T-helper 1 cell treated with Interleukin-12 subunit alpha and Interleukin-12 subunit beta and Interleukin-4 antibody, amounts not matched to agents 30 μg/mL and 1 μg/mL, for 36 hours (primary cell): ENCODE measurements at regions not wholly inside any gene's neighbourhood (a gene's known extent, or its start where the extent isn't known, plus 50 kb on each side); places are given as distances from the start of the nearest gene placed in this dataset.

Experiments
- H3K27ac Mint-ChIP-seq: one replicate; pipeline ENCODE4 v1.8.0; 2021; ENCODE audit warnings: mild to moderate bottlenecking, mixed read lengths
- H3K27me3 Mint-ChIP-seq: one replicate; pipeline ENCODE4 v1.8.0; 2021; ENCODE audit warnings: low read depth, mixed read lengths
- H3K36me3 Mint-ChIP-seq: one replicate; pipeline ENCODE4 v1.8.0; 2021; ENCODE audit warnings: low read depth, mixed read lengths
- H3K4me1 Mint-ChIP-seq: one replicate; pipeline ENCODE4 v1.8.0; 2021; ENCODE audit warnings: low read depth, mixed read lengths
- H3K4me3 Mint-ChIP-seq: one replicate; pipeline ENCODE4 v1.8.0; 2021; ENCODE audit warnings: mild to moderate bottlenecking, moderate library complexity, mixed read lengths
- H3K9me3 Mint-ChIP-seq: one replicate; pipeline ENCODE4 v1.8.0; 2021; ENCODE audit warnings: mixed read lengths

GRCh38 chr7:25860275-25861163 lies 291.5 kb upstream of the NFE2L3 start:
- Mint-ChIP-seq H3K27ac (peak overlapping the region; percentile 88), H3K36me3 (peaks cover 5% of the 10 kb centered on the region), H3K9me3 (no peaks in the 10 kb centered on the region), H3K4me1 (peaks cover 36% of the 10 kb centered on the region), H3K27me3 (peaks cover 58% of the 10 kb centered on the region), H3K4me3 (peak overlapping the region; percentile 69)

GRCh38 chr7:25861164-25861496 lies 290.9 kb upstream of the NFE2L3 start:
- H3K27me3 Mint-ChIP-seq: peaks cover 64% of the 10 kb centered on the region
- peaks cover 5% of the 10 kb centered on the region for H3K36me3 Mint-ChIP-seq
- H3K27ac Mint-ChIP-seq: peak overlapping the region; percentile 85
- H3K4me1 Mint-ChIP-seq: peaks cover 34% of the 10 kb centered on the region
- peak overlapping the region; percentile 71 for H3K4me3 Mint-ChIP-seq
- H3K9me3 Mint-ChIP-seq: no peaks in the 10 kb centered on the region

- H3K36me3 Mint-ChIP-seq: peaks cover 5% of the 10 kb centered on the region
- H3K27me3 Mint-ChIP-seq: peaks cover 70% of the 10 kb centered on the region
- H3K4me3 Mint-ChIP-seq: peak overlapping the region; percentile 71
- H3K9me3 Mint-ChIP-seq: no peaks in the 10 kb centered on the region
- H3K27ac Mint-ChIP-seq: peak overlapping the region; percentile 85
- peaks cover 34% of the 10 kb centered on the region for H3K4me1 Mint-ChIP-seq
Observed at GRCh38 chr7:25861601-25862260, 290.3 kb upstream of the NFE2L3 start.

GRCh38 chr7:25862261-25863004 lies 289.6 kb upstream of the NFE2L3 start:
- Mint-ChIP-seq H3K36me3 (peaks cover 5% of the 10 kb centered on the region), H3K27ac (peak overlapping the region; percentile 85), H3K27me3 (peaks cover 75% of the 10 kb centered on the region), H3K9me3 (no peaks in the 10 kb centered on the region), H3K4me3 (peak overlapping the region; percentile 79), H3K4me1 (peaks cover 34% of the 10 kb centered on the region)

GRCh38 chr7:25863005-25863728 lies 288.8 kb upstream of the NFE2L3 start:
- H3K4me1 Mint-ChIP-seq: peaks cover 34% of the 10 kb centered on the region
- H3K9me3 Mint-ChIP-seq: no peaks in the 10 kb centered on the region
- H3K36me3 Mint-ChIP-seq: peaks cover 5% of the 10 kb centered on the region
- H3K27me3 Mint-ChIP-seq: peaks cover 81% of the 10 kb centered on the region
- H3K4me3 Mint-ChIP-seq: peak overlapping the region; percentile 79
- H3K27ac Mint-ChIP-seq: peak overlapping the region; percentile 31

GRCh38 chr7:25863729-25864110 lies 288.3 kb upstream of the NFE2L3 start:
- peaks cover 86% of the 10 kb centered on the region for H3K27me3 Mint-ChIP-seq
- H3K4me3 Mint-ChIP-seq: peak overlapping the region; percentile 21
- H3K9me3 Mint-ChIP-seq: no peaks in the 10 kb centered on the region
- peaks cover 5% of the 10 kb centered on the region for H3K36me3 Mint-ChIP-seq
- H3K27ac Mint-ChIP-seq: peak overlapping the region; percentile 49
- H3K4me1 Mint-ChIP-seq: peaks cover 34% of the 10 kb centered on the region

- no peaks in the 10 kb centered on the region for H3K9me3 Mint-ChIP-seq
- no peak overlapping the region for H3K27ac Mint-ChIP-seq
- H3K4me3 Mint-ChIP-seq: no peak overlapping the region
- H3K36me3 Mint-ChIP-seq: peaks cover 5% of the 10 kb centered on the region
- peaks cover 30% of the 10 kb centered on the region for H3K4me1 Mint-ChIP-seq
- H3K27me3 Mint-ChIP-seq: peaks cover 86% of the 10 kb centered on the region
Observed at GRCh38 chr7:25864511-25864910, 287.5 kb upstream of the NFE2L3 start.

GRCh38 chr7:25864943-25865751 lies 286.9 kb upstream of the NFE2L3 start:
- Mint-ChIP-seq H3K9me3 (no peaks in the 10 kb centered on the region), H3K27me3 (peaks cover 86% of the 10 kb centered on the region), H3K36me3 (peaks cover 3% of the 10 kb centered on the region), H3K4me1 (peaks cover 23% of the 10 kb centered on the region), H3K27ac (no peak overlapping the region), H3K4me3 (no peak overlapping the region)

GRCh38 chr7:25868509-25868908 lies 283.5 kb upstream of the NFE2L3 start:
- H3K27me3 Mint-ChIP-seq: peaks cover 77% of the 10 kb centered on the region
- peaks cover 2% of the 10 kb centered on the region for H3K4me1 Mint-ChIP-seq
- no peak overlapping the region for H3K27ac Mint-ChIP-seq
- H3K36me3 Mint-ChIP-seq: no peaks in the 10 kb centered on the region
- no peaks in the 10 kb centered on the region for H3K9me3 Mint-ChIP-seq
- H3K4me3 Mint-ChIP-seq: no peak overlapping the region

GRCh38 chr7:25870574-25870973 lies 281.4 kb upstream of the NFE2L3 start:
- no peak overlapping the region for H3K4me3 Mint-ChIP-seq
- no peak overlapping the region for H3K27ac Mint-ChIP-seq
- H3K27me3 Mint-ChIP-seq: peaks cover 70% of the 10 kb centered on the region
- H3K36me3 Mint-ChIP-seq: no peaks in the 10 kb centered on the region
- no peaks in the 10 kb centered on the region for H3K9me3 Mint-ChIP-seq
- no peaks in the 10 kb centered on the region for H3K4me1 Mint-ChIP-seq

GRCh38 chr7:25876092-25876491 lies 275.9 kb upstream of the NFE2L3 start:
- Mint-ChIP-seq H3K4me3 (no peak overlapping the region), H3K36me3 (no peaks in the 10 kb centered on the region), H3K9me3 (no peaks in the 10 kb centered on the region), H3K27ac (no peak overlapping the region), H3K27me3 (peaks cover 57% of the 10 kb centered on the region), H3K4me1 (no peaks in the 10 kb centered on the region)

- Mint-ChIP-seq H3K4me3 (no peak overlapping the region), H3K27me3 (peaks cover 53% of the 10 kb centered on the region), H3K27ac (no peak overlapping the region), H3K4me1 (no peaks in the 10 kb centered on the region), H3K9me3 (no peaks in the 10 kb centered on the region), H3K36me3 (no peaks in the 10 kb centered on the region)
Observed at GRCh38 chr7:25877802-25878789, 273.9 kb upstream of the NFE2L3 start.

- no peak overlapping the region for H3K27ac Mint-ChIP-seq
- H3K27me3 Mint-ChIP-seq: peaks cover 61% of the 10 kb centered on the region
- H3K4me3 Mint-ChIP-seq: no peak overlapping the region
Observed at GRCh38 chr7:25879799-25880198, 272.2 kb upstream of the NFE2L3 start.

More at GRCh38 chr7:25879799-25880198, 272.2 kb upstream of the NFE2L3 start:
- no peaks in the 10 kb centered on the region for H3K9me3 Mint-ChIP-seq
- no peaks in the 10 kb centered on the region for H3K36me3 Mint-ChIP-seq
- no peaks in the 10 kb centered on the region for H3K4me1 Mint-ChIP-seq
